ENCODE measurements at regions not wholly inside any gene's neighbourhood (a gene's known extent, or its start where the extent isn't known, plus 50 kb on each side); places are given as distances from the start of the nearest gene placed in this dataset.

DNA sequence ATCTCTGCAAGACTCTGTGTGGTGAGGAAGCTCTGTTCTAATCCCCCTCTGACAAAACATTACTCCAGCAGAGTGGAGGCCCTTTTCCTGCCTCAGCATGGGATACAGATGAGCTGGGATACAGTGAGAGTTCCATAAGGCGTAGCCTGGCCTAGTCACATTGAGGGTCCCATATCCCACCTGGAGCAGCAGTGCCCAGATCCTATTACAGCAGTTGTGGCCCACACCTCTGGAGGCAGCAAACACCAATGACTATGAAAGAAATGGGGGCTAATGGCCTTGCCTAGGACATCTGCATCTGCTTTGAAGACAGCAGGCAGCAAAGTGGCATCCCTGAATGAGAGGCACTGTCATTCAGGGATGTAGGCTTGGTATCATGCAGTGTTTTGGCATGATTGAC, 534.5 kb downstream of the TDRD15 start:
- TF ChIP-seq, protein P1, sequence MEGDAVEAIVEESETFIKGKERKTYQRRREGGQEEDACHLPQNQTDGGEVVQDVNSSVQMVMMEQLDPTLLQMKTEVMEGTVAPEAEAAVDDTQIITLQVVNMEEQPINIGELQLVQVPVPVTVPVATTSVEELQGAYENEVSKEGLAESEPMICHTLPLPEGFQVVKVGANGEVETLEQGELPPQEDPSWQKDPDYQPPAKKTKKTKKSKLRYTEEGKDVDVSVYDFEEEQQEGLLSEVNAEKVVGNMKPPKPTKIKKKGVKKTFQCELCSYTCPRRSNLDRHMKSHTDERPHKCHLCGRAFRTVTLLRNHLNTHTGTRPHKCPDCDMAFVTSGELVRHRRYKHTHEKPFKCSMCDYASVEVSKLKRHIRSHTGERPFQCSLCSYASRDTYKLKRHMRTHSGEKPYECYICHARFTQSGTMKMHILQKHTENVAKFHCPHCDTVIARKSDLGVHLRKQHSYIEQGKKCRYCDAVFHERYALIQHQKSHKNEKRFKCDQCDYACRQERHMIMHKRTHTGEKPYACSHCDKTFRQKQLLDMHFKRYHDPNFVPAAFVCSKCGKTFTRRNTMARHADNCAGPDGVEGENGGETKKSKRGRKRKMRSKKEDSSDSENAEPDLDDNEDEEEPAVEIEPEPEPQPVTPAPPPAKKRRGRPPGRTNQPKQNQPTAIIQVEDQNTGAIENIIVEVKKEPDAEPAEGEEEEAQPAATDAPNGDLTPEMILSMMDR (IDR thresholded peaks at IDR 0.05; ENCODE audit: insufficient read depth, low read length, poor library complexity, severe bottlenecking): no peak
- Histone ChIP-seq H3K36me3 (ENCODE audit: control insufficient read depth, insufficient read depth, low read length) (no peaks in the 10 kb centered on the region), H3K4me3 (ENCODE audit: low read depth, low read length) (no peak overlapping the region), H3K27me3 (ENCODE audit: control insufficient read depth, insufficient read depth, low read length) (no peaks in the 10 kb centered on the region)
- no peak for DNase-seq (ENCODE audit: low read depth)

DNA sequence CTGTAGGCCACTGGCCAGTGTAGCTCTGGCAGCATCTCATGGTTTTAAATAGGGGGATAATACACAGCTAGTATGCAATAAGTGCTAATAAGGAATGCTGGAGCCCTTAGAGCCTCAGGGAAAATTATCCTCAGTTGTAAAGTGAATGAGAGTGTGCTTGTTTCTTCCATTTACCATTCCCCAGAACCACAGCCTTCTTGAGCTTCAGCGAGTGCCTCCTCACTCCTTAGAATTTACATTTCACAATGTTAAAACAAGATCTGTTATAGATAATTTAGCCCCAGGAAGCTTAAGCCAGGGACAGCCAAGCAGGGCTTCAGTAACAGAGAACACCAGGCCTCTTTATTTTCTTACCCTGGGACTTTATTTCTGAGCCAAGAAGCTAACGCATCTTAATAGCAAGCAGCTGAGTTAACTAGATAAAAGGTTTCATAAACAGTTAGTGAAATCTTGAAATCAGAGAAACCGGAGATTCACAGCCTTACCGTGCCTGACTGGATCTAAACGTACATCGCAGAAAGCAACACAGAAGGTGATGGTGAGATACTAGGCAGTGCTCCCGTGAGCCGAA, 535.2 kb downstream of the TDRD15 start:
- H3K4me3 ChIP-seq (ENCODE audit: low read depth, low read length): no peak overlapping the region
- no peaks in the 10 kb centered on the region for H3K36me3 ChIP-seq (ENCODE audit: control insufficient read depth, insufficient read depth, low read length)
- TF ChIP-seq, protein P1 (IDR thresholded peaks at IDR 0.05; ENCODE audit: insufficient read depth, low read length, poor library complexity, severe bottlenecking): no peak
- DNase-seq (ENCODE audit: low read depth): no peak
- H3K27me3 ChIP-seq (ENCODE audit: control insufficient read depth, insufficient read depth, low read length): no peaks in the 10 kb centered on the region

DNA sequence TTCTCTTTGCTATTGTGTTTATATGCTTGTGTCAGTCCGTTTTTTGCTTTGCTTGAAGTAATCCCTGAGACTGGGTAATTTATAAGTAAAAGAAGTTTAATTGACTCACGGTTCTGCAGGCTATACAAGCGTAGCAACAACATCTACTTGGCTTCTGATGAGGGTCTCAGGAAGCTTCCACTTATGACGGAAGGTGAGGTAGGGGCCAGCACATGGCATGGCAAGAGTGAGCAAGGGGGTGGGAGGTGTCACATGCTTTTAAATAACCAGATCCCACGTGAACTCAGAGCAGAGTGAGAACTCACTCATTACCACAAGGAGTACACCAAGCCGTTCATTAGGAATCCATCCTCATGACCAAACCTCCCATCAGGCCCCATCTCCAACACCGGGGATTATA, 540.3 kb downstream of the TDRD15 start:
- no peak for DNase-seq (ENCODE audit: low read depth)
- H3K4me3 ChIP-seq (ENCODE audit: low read depth, low read length): no peak overlapping the region
- TF ChIP-seq, protein P1 (IDR thresholded peaks at IDR 0.05; ENCODE audit: insufficient read depth, low read length, poor library complexity, severe bottlenecking): no peak
- no peaks in the 10 kb centered on the region for H3K36me3 ChIP-seq (ENCODE audit: control insufficient read depth, insufficient read depth, low read length)
- no peaks in the 10 kb centered on the region for H3K27me3 ChIP-seq (ENCODE audit: control insufficient read depth, insufficient read depth, low read length)

DNA sequence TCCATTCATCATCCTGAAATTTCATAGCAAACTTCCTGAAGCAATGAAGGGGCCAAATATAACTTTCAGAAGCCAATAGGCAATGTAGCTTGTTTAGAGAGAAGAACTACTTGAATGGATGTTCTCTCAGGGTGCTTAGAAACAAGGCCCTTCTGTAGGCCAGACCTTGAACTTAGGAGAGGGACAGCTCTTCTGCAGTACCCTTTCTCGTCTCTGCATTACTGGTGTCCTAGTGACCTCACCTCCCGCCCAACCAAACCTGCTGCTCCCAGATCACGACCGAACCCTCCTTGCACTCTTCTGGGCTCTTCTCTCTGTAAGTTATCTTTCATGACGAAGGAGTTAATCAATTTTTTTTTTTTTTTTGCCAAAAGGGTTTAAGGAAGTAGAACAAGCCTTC, 543.9 kb downstream of the TDRD15 start:
- no peaks in the 10 kb centered on the region for H3K27me3 ChIP-seq (ENCODE audit: control insufficient read depth, insufficient read depth, low read length)
- no peaks in the 10 kb centered on the region for H3K36me3 ChIP-seq (ENCODE audit: control insufficient read depth, insufficient read depth, low read length)
- no peak for DNase-seq (ENCODE audit: low read depth)
- no peak overlapping the region for H3K4me3 ChIP-seq (ENCODE audit: low read depth, low read length)
- TF ChIP-seq, protein P1 (IDR thresholded peaks at IDR 0.05; ENCODE audit: insufficient read depth, low read length, poor library complexity, severe bottlenecking): no peak

DNA sequence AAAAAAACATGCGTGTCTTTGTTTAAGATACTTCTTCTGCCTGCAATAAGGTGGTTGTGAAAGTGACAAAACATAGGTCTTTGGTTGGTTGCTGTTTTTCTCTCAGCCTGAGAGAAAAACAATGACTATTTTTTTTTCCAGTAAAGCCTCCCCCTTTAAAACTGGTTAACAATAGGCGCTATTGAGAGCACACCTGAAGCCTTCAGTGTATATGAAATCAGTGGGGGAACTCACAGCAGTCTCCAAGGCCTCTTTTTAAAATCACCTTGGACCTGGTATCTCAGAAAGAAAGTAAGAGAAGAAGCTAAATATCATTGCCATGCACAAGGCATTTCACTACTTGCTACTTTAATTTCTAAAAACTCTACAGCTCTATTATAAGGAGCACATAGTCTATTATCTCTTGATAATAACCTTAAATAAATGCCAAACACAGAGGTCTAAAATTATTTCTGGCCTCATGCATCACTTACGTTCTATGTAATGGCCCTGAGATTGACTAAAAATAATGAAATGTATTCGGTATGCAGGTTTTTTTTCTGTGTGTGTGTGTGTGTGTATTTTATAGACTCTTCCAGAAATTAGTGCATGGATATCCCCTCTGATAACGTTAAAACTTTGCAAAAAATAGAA, 544.4 kb downstream of the TDRD15 start:
- Histone ChIP-seq H3K36me3 (ENCODE audit: control insufficient read depth, insufficient read depth, low read length) (no peaks in the 10 kb centered on the region), H3K27me3 (ENCODE audit: control insufficient read depth, insufficient read depth, low read length) (no peaks in the 10 kb centered on the region), H3K4me3 (ENCODE audit: low read depth, low read length) (no peak overlapping the region)
- TF ChIP-seq, protein P1 (IDR thresholded peaks at IDR 0.05; ENCODE audit: insufficient read depth, low read length, poor library complexity, severe bottlenecking): no peak
- no peak for DNase-seq (ENCODE audit: low read depth)

DNA sequence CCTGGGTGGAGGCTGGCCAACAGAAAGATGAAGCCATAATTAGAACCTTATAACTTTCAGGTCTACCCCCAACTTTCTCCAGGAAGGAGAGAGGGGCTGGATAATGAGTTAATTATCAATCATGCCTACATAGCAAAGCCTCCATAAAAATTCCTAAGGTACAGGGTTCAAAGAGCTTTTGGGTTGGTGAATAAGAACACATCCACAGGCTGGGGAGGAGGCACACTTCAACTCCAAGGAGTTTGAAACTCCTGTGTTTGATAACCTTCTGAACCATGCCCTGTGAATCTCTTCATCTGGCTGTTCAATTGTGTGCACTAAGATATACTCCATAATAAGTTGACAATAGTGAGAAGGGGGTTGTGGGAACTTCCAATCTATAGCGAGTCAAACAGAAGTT, 552.3 kb downstream of the TDRD15 start:
- DNase-seq (ENCODE audit: low read depth): no peak
- Histone ChIP-seq H3K4me3 (ENCODE audit: low read depth, low read length) (no peak overlapping the region), H3K27me3 (ENCODE audit: control insufficient read depth, insufficient read depth, low read length) (no peaks in the 10 kb centered on the region), H3K36me3 (ENCODE audit: control insufficient read depth, insufficient read depth, low read length) (no peaks in the 10 kb centered on the region)
- TF ChIP-seq, protein P1 (IDR thresholded peaks at IDR 0.05; ENCODE audit: insufficient read depth, low read length, poor library complexity, severe bottlenecking): no peak

Data from kidney epithelial cell (primary cell).